OCI-LY1 (cell line): ENCODE measurements at regions not wholly inside any gene's neighbourhood (a gene's known extent, or its start where the extent isn't known, plus 50 kb on each side); places are given as distances from the start of the nearest gene placed in this dataset.

Source experiments
- H2AFZ ChIP-seq: fragments of 200-600 bp; sonication (generic), shearing (Covaris generic); 2 replicates; pipeline ENCODE4 v1.6.0; 2014; ENCODE audit warnings: antibody characterized with exemption, mild to moderate bottlenecking, low read length
- H3F3A ChIP-seq: fragments of 200-600 bp; sonication (generic), shearing (Covaris generic); 2 replicates; pipeline ENCODE4 v1.6.0; 2014; ENCODE audit warnings: mild to moderate bottlenecking, antibody characterized with exemption, low read length, moderate library complexity; ENCODE audit not compliant: insufficient read depth
- H3K27ac ChIP-seq: fragments of 200-600 bp; sonication (generic); 2 replicates; pipeline ENCODE4 v1.5.1; 2014; ENCODE audit warnings: low read length, mixed run types, mild to moderate bottlenecking, low read depth; ENCODE audit not compliant: poor library complexity, severe bottlenecking
- H3K27me3 ChIP-seq: fragments of 200-600 bp; sonication (generic); 2 replicates; pipeline ENCODE4 v1.6.0; 2014; ENCODE audit warnings: antibody characterized with exemption, mild to moderate bottlenecking, low read length, moderate library complexity; ENCODE audit not compliant: insufficient read depth
- H3K36me3 ChIP-seq: fragments of 200-600 bp; sonication (generic); 2 replicates; pipeline ENCODE4 v1.6.1; 2014; ENCODE audit warnings: mild to moderate bottlenecking, antibody characterized with exemption, low read length, moderate library complexity, mixed read lengths; ENCODE audit not compliant: insufficient read depth
- H3K4me1 ChIP-seq: fragments of 200-600 bp; sonication (generic); 2 replicates; pipeline ENCODE4 v1.5.1; 2014; ENCODE audit warnings: mild to moderate bottlenecking, low read length, moderate library complexity; ENCODE audit not compliant: insufficient read depth, severe bottlenecking
- H3K4me2 ChIP-seq: fragments of 200-600 bp; sonication (generic), shearing (Covaris generic); 2 replicates; pipeline ENCODE4 v1.6.1; 2014; ENCODE audit warnings: low read length
- H3K4me3 ChIP-seq: fragments of 200-600 bp; sonication (generic); 2 replicates; pipeline ENCODE4 v1.5.1; 2014; ENCODE audit warnings: low read length, low read depth, mild to moderate bottlenecking, mixed read lengths; ENCODE audit not compliant: poor library complexity, severe bottlenecking
- H3K79me2 ChIP-seq: fragments of 200-600 bp; shearing (Covaris generic); 2 replicates; pipeline ENCODE4 v1.6.1; 2016; ENCODE audit warnings: mixed run types, low read length, mixed read lengths; ENCODE audit not compliant: insufficient read depth
- H3K9ac ChIP-seq: fragments of 200-600 bp; sonication (generic), shearing (Covaris generic); 2 replicates; pipeline ENCODE4 v1.6.1; 2014; ENCODE audit warnings: mild to moderate bottlenecking, low read length, mixed read lengths
- H3K9me2 ChIP-seq: fragments of 200-600 bp; sonication (generic), shearing (Covaris generic); 2 replicates; pipeline ENCODE4 v1.6.1; 2014; ENCODE audit warnings: low read depth, mild to moderate bottlenecking, low read length, mixed read lengths
- H3K9me3 ChIP-seq: fragments of 200-600 bp; shearing (Covaris generic); 2 replicates; pipeline ENCODE4 v1.6.1; 2014; ENCODE audit warnings: low read length, mixed read lengths
- H4K20me1 ChIP-seq: fragments of 200-600 bp; sonication (generic), shearing (Covaris generic); 2 replicates; pipeline ENCODE4 v1.6.0; 2016; ENCODE audit warnings: mild to moderate bottlenecking, low read length; ENCODE audit not compliant: insufficient read depth
- EZH2 ChIP-seq: fragments of 200-600 bp; sonication (generic), shearing (Covaris generic); IDR thresholded peaks from 2 replicates; pipeline ENCODE4 v1.8.0; 2017; ENCODE audit warnings: borderline replicate concordance, mixed run types, mild to moderate bottlenecking, antibody characterized with exemption, low read length, moderate library complexity, mixed read lengths
- TF ChIP-seq, protein P1 (sequence below): fragments of 200-600 bp; sonication (generic), shearing (Covaris generic); IDR thresholded peaks from 2 replicates; pipeline ENCODE4 v1.5.1; 2017; ENCODE audit warnings: mild to moderate bottlenecking, antibody characterized with exemption, low read length, moderate library complexity, mixed read lengths

DNA sequence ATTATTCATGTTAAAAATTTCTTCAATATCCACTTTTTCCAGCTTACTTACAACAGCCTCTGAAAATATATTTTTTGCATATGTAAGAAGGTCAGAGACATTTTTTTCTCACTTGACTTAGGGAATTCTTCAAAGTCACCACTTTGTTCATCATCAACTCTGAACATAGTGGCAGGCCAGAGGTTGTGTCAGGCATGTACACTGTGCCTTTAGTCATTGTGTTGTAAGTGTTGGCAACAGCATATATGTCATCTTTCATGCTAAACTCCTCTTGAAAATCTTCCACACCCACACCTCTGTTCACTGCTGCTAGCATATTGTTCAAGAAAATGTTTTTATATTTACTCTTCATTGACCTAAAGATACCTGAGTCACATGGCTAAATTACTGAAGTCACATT is 52.2 kb upstream of the ACVR1 start:
- Histone ChIP-seq H4K20me1 (no peaks in the 10 kb centered on the region), H3K4me2 (no peak overlapping the region), H3K9me3 (no peaks in the 10 kb centered on the region), H3K4me1 (no peaks in the 10 kb centered on the region), H2AFZ (no peak overlapping the region), H3F3A (no peaks in the 10 kb centered on the region), H3K9me2 (no peaks in the 10 kb centered on the region), H3K9ac (no peak overlapping the region), H3K27ac (no peak overlapping the region), H3K79me2 (no peaks in the 10 kb centered on the region), H3K4me3 (no peak overlapping the region), H3K27me3 (no peaks in the 10 kb centered on the region), H3K36me3 (no peaks in the 10 kb centered on the region)
- TF ChIP-seq, protein P1, sequence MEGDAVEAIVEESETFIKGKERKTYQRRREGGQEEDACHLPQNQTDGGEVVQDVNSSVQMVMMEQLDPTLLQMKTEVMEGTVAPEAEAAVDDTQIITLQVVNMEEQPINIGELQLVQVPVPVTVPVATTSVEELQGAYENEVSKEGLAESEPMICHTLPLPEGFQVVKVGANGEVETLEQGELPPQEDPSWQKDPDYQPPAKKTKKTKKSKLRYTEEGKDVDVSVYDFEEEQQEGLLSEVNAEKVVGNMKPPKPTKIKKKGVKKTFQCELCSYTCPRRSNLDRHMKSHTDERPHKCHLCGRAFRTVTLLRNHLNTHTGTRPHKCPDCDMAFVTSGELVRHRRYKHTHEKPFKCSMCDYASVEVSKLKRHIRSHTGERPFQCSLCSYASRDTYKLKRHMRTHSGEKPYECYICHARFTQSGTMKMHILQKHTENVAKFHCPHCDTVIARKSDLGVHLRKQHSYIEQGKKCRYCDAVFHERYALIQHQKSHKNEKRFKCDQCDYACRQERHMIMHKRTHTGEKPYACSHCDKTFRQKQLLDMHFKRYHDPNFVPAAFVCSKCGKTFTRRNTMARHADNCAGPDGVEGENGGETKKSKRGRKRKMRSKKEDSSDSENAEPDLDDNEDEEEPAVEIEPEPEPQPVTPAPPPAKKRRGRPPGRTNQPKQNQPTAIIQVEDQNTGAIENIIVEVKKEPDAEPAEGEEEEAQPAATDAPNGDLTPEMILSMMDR = no peak
- no peak for TF ChIP-seq EZH2

DNA sequence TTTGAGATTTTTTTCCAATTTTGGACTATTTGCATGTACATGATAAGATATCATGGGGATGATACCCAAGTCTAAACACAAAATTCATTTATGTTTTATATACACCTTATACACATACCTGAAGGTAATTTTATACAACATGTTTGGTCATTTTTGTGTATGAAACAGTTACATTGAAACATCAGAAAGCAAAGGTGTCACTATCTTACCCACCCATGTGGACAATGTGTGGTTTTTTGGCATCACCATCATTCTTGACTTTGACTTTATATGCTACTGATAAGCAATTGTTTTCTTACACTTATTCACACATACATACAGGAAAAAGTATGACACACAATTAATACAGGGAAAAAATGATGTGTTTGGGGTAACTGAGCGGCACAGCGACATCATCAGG is 51.0 kb upstream of the ACVR1 start:
- Histone ChIP-seq H3K36me3 (no peaks in the 10 kb centered on the region), H3F3A (no peaks in the 10 kb centered on the region), H3K9me3 (no peaks in the 10 kb centered on the region), H3K9ac (no peak overlapping the region), H3K27me3 (no peaks in the 10 kb centered on the region), H2AFZ (no peak overlapping the region), H3K27ac (no peak overlapping the region), H4K20me1 (no peaks in the 10 kb centered on the region), H3K4me1 (no peaks in the 10 kb centered on the region), H3K9me2 (no peaks in the 10 kb centered on the region), H3K79me2 (no peaks in the 10 kb centered on the region), H3K4me2 (no peak overlapping the region), H3K4me3 (no peak overlapping the region)
- TF ChIP-seq EZH2 = no peak
- TF ChIP-seq, protein P1 = no peak
